ENCODE measurements at regions not wholly inside any gene's neighbourhood (a gene's known extent, or its start where the extent isn't known, plus 50 kb on each side); places are given as distances from the start of the nearest gene placed in this dataset.
"Not testable (repeated sequence)": the region's sequence is repeated elsewhere in the genome, so short reads cannot be mapped to it uniquely, and the experiment has no call there.

DNA sequence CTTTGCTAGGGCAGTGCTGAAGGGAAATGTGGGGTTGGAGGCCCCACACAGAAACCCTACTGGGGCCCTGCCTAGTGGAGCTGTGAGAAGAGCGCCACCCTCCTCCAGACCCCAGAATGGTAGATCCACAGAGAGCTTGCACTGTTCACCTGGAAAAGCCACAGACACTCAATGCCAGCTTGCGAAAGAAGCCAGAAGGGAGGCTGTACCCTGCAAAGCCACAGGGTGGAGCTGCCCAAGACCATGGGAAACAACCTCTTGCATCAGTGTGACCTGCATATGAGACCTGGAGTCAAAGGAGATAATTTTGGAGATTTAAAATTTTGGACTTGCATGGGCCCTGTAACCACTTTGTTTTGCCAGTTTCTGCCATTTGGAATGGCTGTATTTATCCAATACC is 615.4 kb upstream of the MIR17HG start:
- peak in 1 of 2 experiments; percentile 24 for DNase-seq

DNA sequence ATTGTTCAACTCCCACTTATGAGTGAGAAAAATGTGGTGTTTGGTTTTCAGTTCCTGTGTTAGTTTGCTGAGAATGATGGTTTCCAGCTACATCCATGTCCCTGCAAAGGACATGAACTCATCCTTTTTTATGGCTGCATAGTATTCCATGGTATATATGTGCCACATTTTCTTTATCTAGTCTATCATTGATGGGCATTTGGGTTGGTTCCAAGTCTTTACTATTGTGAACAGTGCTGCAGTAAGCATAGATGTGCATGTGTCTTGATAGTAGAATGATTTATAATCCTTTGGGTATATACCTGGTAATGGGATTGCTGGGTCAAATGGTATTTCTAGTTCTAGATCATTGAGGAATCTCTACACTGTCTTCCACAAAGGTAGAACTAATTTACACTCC is 613.0 kb upstream of the MIR17HG start:
- DNase-seq, result not testable (repeated sequence)

- DNase-seq, result no peak
These were observed 608.6 kb upstream of the MIR17HG start for GRCh38 chr13:90738881-90739280.

GRCh38 chr13:90740099-90740498 is 607.4 kb upstream of the MIR17HG start:
- DNase-seq, result no peak

DNA sequence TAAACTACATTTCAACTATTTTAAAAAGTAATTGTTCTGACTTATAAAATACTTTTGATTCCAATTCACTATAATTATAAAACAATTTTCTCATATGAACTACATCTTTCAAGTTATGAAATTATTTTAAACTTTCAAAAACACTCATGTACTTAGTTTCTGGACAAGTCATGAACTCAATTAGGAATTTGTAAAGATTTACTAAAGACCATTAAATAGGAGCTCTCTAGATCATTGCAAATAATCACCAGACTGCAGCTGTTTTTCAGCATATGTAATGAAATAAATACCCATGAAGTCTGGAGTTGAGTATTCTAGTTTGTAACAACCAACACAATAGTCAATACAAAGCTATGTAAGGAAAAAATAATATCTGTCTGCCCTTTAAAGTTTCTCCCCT is 605.1 kb upstream of the MIR17HG start:
- DNase-seq, result no peak

GRCh38 chr13:90746230-90746629 is 601.3 kb upstream of the MIR17HG start:
- DNase-seq, result no peak

- no peak for DNase-seq
These were observed 597.5 kb upstream of the MIR17HG start for GRCh38 chr13:90750021-90750420.

- no peak for DNase-seq
These were observed 596.5 kb upstream of the MIR17HG start for GRCh38 chr13:90751026-90751425.

- no peak for DNase-seq
These were observed 595.4 kb upstream of the MIR17HG start for GRCh38 chr13:90752070-90752469.

DNA sequence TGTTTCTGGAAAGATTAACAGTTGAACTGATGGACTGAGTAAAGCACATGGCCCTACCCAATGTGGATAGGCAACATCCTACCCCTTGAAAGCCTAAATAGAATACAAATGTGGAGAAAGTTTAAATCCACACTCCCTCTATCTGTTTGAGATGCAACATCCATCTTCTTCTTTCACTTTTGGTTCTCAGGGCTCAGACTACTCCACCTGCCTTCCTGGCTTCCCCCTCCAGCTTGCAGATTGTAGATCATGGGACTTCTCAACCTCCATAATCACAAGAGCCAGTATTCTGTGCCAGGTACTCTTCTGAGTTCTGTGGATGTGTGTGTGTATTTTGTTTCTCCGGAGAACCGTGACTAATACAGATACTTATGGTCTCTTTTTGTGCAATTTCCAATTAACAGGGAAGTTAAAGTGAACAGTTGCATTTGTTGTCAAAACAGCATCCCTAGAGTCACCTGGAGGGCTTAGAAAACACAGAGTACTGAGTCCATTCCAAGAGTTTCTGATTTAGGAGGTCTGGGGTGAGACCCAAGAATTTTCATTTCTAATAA is 590.3 kb upstream of the MIR17HG start:
- no peak for DNase-seq

DNA sequence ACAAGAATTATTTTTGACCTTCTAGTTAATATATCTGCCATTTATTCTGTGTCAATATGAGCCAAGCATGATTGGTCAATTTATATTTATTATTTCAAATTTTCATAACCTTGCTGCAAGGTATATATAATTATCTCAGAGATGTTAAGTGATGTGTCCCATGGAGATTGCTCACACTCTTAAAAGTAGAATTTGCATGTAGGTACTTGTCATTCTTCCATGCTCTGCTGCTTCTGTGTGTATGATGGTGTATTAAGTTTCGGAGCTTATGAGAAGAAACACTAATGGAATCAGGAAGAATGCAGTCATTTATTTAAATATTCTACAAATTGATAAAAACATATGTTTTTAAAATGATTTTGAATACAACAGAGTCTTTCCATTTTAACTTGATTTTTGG is 586.8 kb upstream of the MIR17HG start:
- no peak for DNase-seq

- DNase-seq, result no peak
These were observed 583.9 kb upstream of the MIR17HG start for GRCh38 chr13:90763476-90764150.

- no peak for DNase-seq
These were observed 581.0 kb upstream of the MIR17HG start for GRCh38 chr13:90766386-90766902.

GRCh38 chr13:90768116-90768515 is 579.4 kb upstream of the MIR17HG start:
- DNase-seq, result no peak

DNA sequence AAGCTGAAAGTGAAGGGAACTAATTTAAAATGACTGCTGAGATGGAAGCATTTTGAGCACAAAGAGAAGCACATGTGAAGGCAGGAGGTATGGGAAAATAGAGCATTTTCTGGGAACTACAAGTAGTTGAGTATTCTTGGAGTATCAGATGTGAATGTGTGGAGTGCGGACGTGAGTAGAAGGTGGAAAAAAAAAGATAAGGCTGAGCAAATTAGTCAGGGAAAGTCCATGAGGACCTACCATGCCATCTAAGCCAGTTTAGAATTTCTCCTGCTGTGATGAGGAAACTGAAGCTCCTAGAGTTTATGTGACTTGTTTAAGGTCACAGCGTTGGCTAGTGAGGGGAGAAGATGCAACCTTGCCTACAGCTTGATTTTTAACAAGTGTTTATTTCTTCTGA is 578.1 kb upstream of the MIR17HG start:
- no peak for DNase-seq

GRCh38 chr13:90770334-90770733 is 577.2 kb upstream of the MIR17HG start:
- DNase-seq, result no peak

DNA sequence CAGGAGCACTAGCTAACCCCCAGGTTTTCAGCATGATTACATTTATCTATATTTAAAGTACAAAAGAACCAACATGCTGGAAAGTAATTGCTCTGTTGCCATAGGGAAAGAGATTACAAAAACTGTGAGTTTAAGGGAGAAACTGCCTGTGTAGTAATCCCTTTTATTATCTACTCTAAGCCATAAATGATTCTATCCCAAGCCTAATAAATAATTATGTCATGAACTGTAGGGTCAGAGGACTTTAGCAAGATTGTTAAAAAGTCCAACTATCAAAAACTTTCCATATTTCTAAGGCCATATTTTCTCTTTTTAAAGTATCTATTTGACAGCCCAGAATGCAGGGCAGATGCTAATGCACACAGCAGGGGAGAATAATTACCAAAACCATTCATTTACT is 573.8 kb upstream of the MIR17HG start:
- DNase-seq, result no peak

DNA sequence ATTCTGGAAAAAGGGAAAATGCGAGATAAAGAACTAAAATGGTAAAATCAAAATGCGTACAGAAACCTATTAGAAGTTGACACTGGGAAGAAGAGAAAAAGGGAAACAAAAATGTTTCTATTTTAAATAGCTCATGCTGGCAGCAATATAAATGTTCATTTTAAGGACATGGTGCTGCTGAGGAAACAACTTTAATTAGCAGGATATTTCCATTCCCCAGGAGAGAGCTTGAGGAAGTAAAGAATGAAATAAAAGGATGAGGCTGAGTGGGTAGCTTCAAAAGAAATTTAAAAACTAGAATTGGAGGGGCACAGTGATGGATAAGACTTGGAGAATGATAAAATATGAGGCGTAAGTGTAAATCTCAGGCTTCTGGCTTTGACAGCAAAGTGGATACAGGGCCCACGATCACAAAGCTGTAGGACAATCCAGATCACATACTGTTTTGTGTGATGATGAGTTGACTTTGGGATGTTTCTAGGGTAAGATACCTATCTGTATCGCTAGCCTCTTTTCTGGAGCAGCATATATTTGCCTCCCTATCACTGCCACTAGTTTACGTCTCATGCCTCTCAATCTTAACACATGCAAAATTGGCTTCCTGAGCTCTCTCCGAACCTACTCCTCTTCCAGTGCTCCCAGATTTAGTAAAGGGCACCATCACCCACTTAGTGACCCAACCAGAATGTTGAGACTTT is 571.3 kb upstream of the MIR17HG start:
- DNase-seq, result no peak

DNA sequence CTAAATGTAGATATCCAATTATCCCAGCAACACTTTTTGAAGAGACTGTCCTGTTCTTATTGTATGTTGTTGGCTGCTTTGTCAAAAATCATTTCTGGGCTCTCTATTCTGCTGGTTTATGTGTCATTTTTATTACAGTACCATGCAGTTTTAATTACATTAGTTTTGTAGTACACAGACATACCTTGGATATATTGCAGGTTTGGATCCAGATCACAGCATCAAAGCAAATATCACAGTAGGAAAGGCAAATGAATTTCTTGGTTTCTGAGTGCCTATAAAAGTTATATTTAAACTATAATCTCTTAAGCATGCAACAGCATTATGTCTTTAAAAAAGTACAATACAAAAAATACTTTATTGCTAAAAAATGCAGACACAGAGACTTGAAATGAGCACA is 564.2 kb upstream of the MIR17HG start:
- no peak for DNase-seq

- DNase-seq, result no peak
These were observed 560.5 kb upstream of the MIR17HG start for GRCh38 chr13:90787007-90787406.

- no peak for DNase-seq
These were observed 555.2 kb upstream of the MIR17HG start for GRCh38 chr13:90792335-90792734.

- DNase-seq, result no peak
These were observed 554.1 kb upstream of the MIR17HG start for GRCh38 chr13:90793261-90793820.

GRCh38 chr13:90796474-90796873 is 551.0 kb upstream of the MIR17HG start:
- DNase-seq, result no peak

DNA sequence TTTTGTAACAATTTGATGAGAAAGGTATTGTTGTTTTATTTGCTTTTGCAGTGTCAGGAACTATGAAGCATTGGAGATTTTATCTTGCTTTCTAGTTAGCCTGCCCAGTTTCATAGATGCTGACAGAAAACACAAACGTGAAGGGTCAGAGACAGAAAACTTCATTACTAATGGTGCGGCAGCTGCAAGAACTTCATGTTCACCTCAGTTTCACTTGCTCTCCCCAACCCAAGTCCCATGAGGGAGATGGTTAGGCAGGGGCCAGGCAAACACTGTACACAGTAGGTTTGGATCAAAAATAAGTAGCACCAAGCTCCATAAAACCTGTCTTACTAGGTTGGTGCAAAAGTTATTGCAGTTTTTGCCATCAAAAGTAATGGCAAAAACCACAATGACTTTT is 550.2 kb upstream of the MIR17HG start:
- no peak for DNase-seq

All from AML-193 (cell line).